H7 (cell line): ENCODE measurements at regions not wholly inside any gene's neighbourhood (a gene's known extent, or its start where the extent isn't known, plus 50 kb on each side); places are given as distances from the start of the nearest gene placed in this dataset.
"Not testable (repeated sequence)": the region's sequence is repeated elsewhere in the genome, so short reads cannot be mapped to it uniquely, and the experiment has no call there.

ENCODE experiments used
- DNase-seq: peaks from one replicate; pipeline ENCODE4 v3.0.0; 2012
- H3K27me3 ChIP-seq: 2 replicates; pipeline ENCODE4 v1.6.0; 2011; ENCODE audit warnings: mild to moderate bottlenecking, low read length; ENCODE audit not compliant: control insufficient read depth, insufficient read depth
- H3K36me3 ChIP-seq: replicated peaks from 2 replicates; pipeline ENCODE4 v1.5.1; 2011; ENCODE audit warnings: low read length; ENCODE audit not compliant: control insufficient read depth, insufficient read depth
- H3K4me3 ChIP-seq: 2 replicates; pipeline ENCODE4 v1.5.1; 2011; ENCODE audit warnings: low read depth, mild to moderate bottlenecking, control low read depth, low read length, moderate library complexity; ENCODE audit not compliant: insufficient read depth

- H3K36me3 ChIP-seq: no peaks in the 10 kb centered on the region
- no peaks in the 10 kb centered on the region for H3K27me3 ChIP-seq
- H3K4me3 ChIP-seq: no peak overlapping the region
- DNase-seq: no peak
These were observed 271.1 kb upstream of the ASIC2 start for GRCh38 chr17:33564146-33564545.

GRCh38 chr17:33567223-33567622 is 274.1 kb upstream of the ASIC2 start:
- H3K27me3 ChIP-seq: no peaks in the 10 kb centered on the region
- no peak for DNase-seq
- no peak overlapping the region for H3K4me3 ChIP-seq
- no peaks in the 10 kb centered on the region for H3K36me3 ChIP-seq

GRCh38 chr17:33572615-33573014 is 279.5 kb upstream of the ASIC2 start:
- H3K4me3 ChIP-seq: no peak overlapping the region
- DNase-seq: no peak
- no peaks in the 10 kb centered on the region for H3K36me3 ChIP-seq
- no peaks in the 10 kb centered on the region for H3K27me3 ChIP-seq

- no peak overlapping the region for H3K4me3 ChIP-seq
- DNase-seq: no peak
- H3K36me3 ChIP-seq: no peaks in the 10 kb centered on the region
- no peaks in the 10 kb centered on the region for H3K27me3 ChIP-seq
These were observed 281.9 kb upstream of the ASIC2 start for GRCh38 chr17:33574942-33575445.

- H3K4me3 ChIP-seq, H3K27me3 ChIP-seq, H3K36me3 ChIP-seq, DNase-seq: not testable (repeated sequence)
These were observed 286.6 kb upstream of the ASIC2 start for GRCh38 chr17:33579740-33580139.

- Histone ChIP-seq H3K4me3 (no peak overlapping the region), H3K27me3 (no peaks in the 10 kb centered on the region), H3K36me3 (no peaks in the 10 kb centered on the region)
- no peak for DNase-seq
These were observed 287.1 kb upstream of the ASIC2 start for GRCh38 chr17:33580215-33580614.

- Histone ChIP-seq H3K4me3 (no peak overlapping the region), H3K27me3 (no peaks in the 10 kb centered on the region), H3K36me3 (no peaks in the 10 kb centered on the region)
- DNase-seq: no peak
These were observed 289.6 kb upstream of the ASIC2 start for GRCh38 chr17:33582661-33583060.

GRCh38 chr17:33583518-33584417 is 290.7 kb upstream of the ASIC2 start:
- no peak for DNase-seq
- H3K4me3 ChIP-seq: no peak overlapping the region
- H3K36me3 ChIP-seq: no peaks in the 10 kb centered on the region
- no peaks in the 10 kb centered on the region; the same call in 1 of the 2 replicates for H3K27me3 ChIP-seq

GRCh38 chr17:33593991-33594390 is 300.9 kb upstream of the ASIC2 start:
- H3K27me3 ChIP-seq: no peaks in the 10 kb centered on the region; the same call in 1 of the 2 replicates
- H3K36me3 ChIP-seq: no peaks in the 10 kb centered on the region
- DNase-seq: no peak
- H3K4me3 ChIP-seq: no peak overlapping the region

GRCh38 chr17:33595828-33596227 is 302.7 kb upstream of the ASIC2 start:
- no peak overlapping the region for H3K4me3 ChIP-seq
- no peaks in the 10 kb centered on the region for H3K36me3 ChIP-seq
- H3K27me3 ChIP-seq: no peaks in the 10 kb centered on the region; the same call in 1 of the 2 replicates
- DNase-seq: no peak

GRCh38 chr17:33596899-33597298 is 303.8 kb upstream of the ASIC2 start:
- Histone ChIP-seq H3K27me3 (no peaks in the 10 kb centered on the region; the same call in 1 of the 2 replicates), H3K36me3 (no peaks in the 10 kb centered on the region), H3K4me3 (no peak overlapping the region)
- DNase-seq: no peak

GRCh38 chr17:33598797-33599196 is 305.7 kb upstream of the ASIC2 start:
- no peak for DNase-seq
- no peak overlapping the region for H3K4me3 ChIP-seq
- H3K27me3 ChIP-seq: no peaks in the 10 kb centered on the region
- H3K36me3 ChIP-seq: no peaks in the 10 kb centered on the region

- peak; percentile 33 for DNase-seq
- H3K36me3 ChIP-seq: no peaks in the 10 kb centered on the region
- H3K27me3 ChIP-seq: peaks cover 1% of the 10 kb centered on the region; the same call in 1 of the 2 replicates
- H3K4me3 ChIP-seq: no peak overlapping the region
These were observed 309.9 kb upstream of the ASIC2 start for GRCh38 chr17:33602981-33603380.

- H3K4me3 ChIP-seq: no peak overlapping the region
- DNase-seq: no peak
- peaks cover 1% of the 10 kb centered on the region; the same call in 1 of the 2 replicates for H3K27me3 ChIP-seq
- no peaks in the 10 kb centered on the region for H3K36me3 ChIP-seq
These were observed 310.7 kb upstream of the ASIC2 start for GRCh38 chr17:33603789-33604188.

GRCh38 chr17:33611532-33611931 is 318.4 kb upstream of the ASIC2 start:
- no peak for DNase-seq
- Histone ChIP-seq H3K36me3 (no peaks in the 10 kb centered on the region), H3K4me3 (no peak overlapping the region), H3K27me3 (peaks cover 1% of the 10 kb centered on the region; the same call in 1 of the 2 replicates)
